Mammary epithelial cell (primary cell): ENCODE measurements at regions not wholly inside any gene's neighbourhood (a gene's known extent, or its start where the extent isn't known, plus 50 kb on each side); places are given as distances from the start of the nearest gene placed in this dataset.

Source experiments
- CTCF ChIP-seq, 2 donors: IDR thresholded peaks in 1 of 2; conservative IDR thresholded peaks in 1 of 2; 2 replicates each; pipeline ENCODE4 v1.5.1; 2011 to 2012; ENCODE audit warnings: inconsistent platforms in 2 of 2, low read length in 2 of 2, mild to moderate bottlenecking in 2 of 2, control low read depth in 1 of 2, low read depth in 1 of 2; ENCODE audit not compliant: insufficient read depth in 1 of 2; ENCODE audit errors: extremely low read depth in 1 of 2
- EZH2 ChIP-seq: IDR thresholded peaks from 2 replicates; pipeline ENCODE4 v1.6.1; 2012; ENCODE audit warnings: low read length, inconsistent platforms, borderline replicate concordance

- TF ChIP-seq CTCF (conservative IDR thresholded peaks at IDR 0.05 in 1 of 2, IDR thresholded peaks at IDR 0.05 in 1 of 2; ENCODE audit: extremely low read depth in 1 of 2, insufficient read depth in 1 of 2, low read depth in 1 of 2, low read length in 2 of 2): no peak
- no peak for TF ChIP-seq EZH2
These were observed 1242.4 kb upstream of the ACVR2A start for GRCh38 chr2:146602383-146602782.
